A673 (cell line): ENCODE measurements at regions not wholly inside any gene's neighbourhood (a gene's known extent, or its start where the extent isn't known, plus 50 kb on each side); places are given as distances from the start of the nearest gene placed in this dataset.

Source experiments
- CTCF ChIP-seq: fragments of 300-800, 200-600 bp; sonication (generic); conservative IDR thresholded peaks from 2 replicates; pipeline ENCODE4 v1.5.1; 2017; ENCODE audit warnings: low read depth, mild to moderate bottlenecking, antibody characterized with exemption, low read length, moderate library complexity, mixed read lengths
- EZH2 ChIP-seq: fragments of 200-600 bp; sonication (generic); IDR thresholded peaks from 2 replicates; pipeline ENCODE4 v1.6.1; 2017; ENCODE audit warnings: borderline replicate concordance, low read depth, mild to moderate bottlenecking, mixed read lengths, antibody characterized with exemption, low read length; ENCODE audit not compliant: poor library complexity, severe bottlenecking

DNA sequence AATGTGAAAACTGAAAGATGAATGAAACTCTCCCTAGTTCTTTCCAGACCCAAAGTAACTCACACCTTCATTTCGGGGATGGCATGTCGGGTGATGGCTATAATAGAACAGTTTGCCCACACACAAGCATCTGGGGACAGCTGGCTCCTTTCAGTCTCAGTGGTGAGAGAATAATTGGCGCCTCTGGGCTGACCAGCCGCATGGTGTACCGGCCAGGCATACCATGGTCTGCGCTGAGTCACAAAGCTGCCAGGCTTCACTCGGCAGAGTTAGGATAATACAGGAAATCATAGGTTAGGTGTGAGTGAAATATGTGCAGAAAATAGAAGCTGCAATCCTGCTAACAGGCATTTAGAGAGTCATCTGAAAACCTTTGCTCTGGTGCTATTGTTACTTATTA, 80.4 kb upstream of the IGF1R start:
- TF ChIP-seq CTCF: no peak
- TF ChIP-seq EZH2: no peak
